Body of pancreas (tissue), 4 donors: ENCODE measurements at regions not wholly inside any gene's neighbourhood (a gene's known extent, or its start where the extent isn't known, plus 50 kb on each side); places are given as distances from the start of the nearest gene placed in this dataset.

ENCODE experiments used
- CTCF ChIP-seq, 7 experiments: fragments of 450-650 bp in 4 of 7; fragments of 200-600 bp in 3 of 7; sonication (generic) in 3 of 7; IDR thresholded peaks; one replicate each; pipeline ENCODE4 v1.5.1; 2016 to 2019; ENCODE audit warnings: antibody characterized with exemption in 7 of 7
- POLR2A ChIP-seq, 3 donors: fragments of 450-650 bp; IDR thresholded peaks; one replicate each; pipeline ENCODE4 v1.6.1; 2016; ENCODE audit warnings: antibody characterized with exemption in 3 of 3, mild to moderate bottlenecking in 2 of 3

- no peak for TF ChIP-seq CTCF (IDR thresholded peaks at IDR 0.05)
- TF ChIP-seq POLR2A (IDR thresholded peaks at IDR 0.05), result no peak
These were observed 146.9 kb upstream of the UFM1 start for GRCh38 chr13:38202740-38203139.
